Transverse colon (tissue), 4 donors: ENCODE measurements at regions not wholly inside any gene's neighbourhood (a gene's known extent, or its start where the extent isn't known, plus 50 kb on each side); places are given as distances from the start of the nearest gene placed in this dataset.

ENCODE experiments used
- DNase-seq: peaks from one replicate; pipeline ENCODE4 v3.0.0-alpha.2; 2019
- H3K27ac ChIP-seq, 4 donors: fragments of 200-600 bp; sonication (generic); 2 replicates each; pipeline ENCODE4 v1.5.1; 2016 to 2018; ENCODE audit warnings: inconsistent platforms in 4 of 4
- H3K27me3 ChIP-seq: fragments of 200-600 bp; sonication (generic); 2 replicates; pipeline ENCODE4 v1.5.1; 2017; ENCODE audit warnings: inconsistent platforms
- H3K36me3 ChIP-seq, 4 donors: fragments of 200-600 bp; sonication (generic); 2 replicates each; pipeline ENCODE4 v1.5.1; 2017 to 2019; ENCODE audit warnings: inconsistent platforms in 4 of 4
- H3K4me1 ChIP-seq, 4 donors: fragments of 200-600 bp; sonication (generic); 2 replicates each; pipeline ENCODE4 v1.5.1; 2017 to 2020; ENCODE audit warnings: inconsistent platforms in 4 of 4
- H3K4me3 ChIP-seq, 4 donors: fragments of 200-600 bp; sonication (generic); 1 replicate in 1 of 4; 2 replicates in 3 of 4; pipeline versions ENCODE4 v1.5.1 to v1.6.1; 2017 to 2019; ENCODE audit warnings: inconsistent platforms in 4 of 4
- H3K9me3 ChIP-seq, 2 donors: fragments of 200-600 bp; sonication (generic); 2 replicates each; pipeline ENCODE4 v1.5.1; 2017 to 2019; ENCODE audit warnings: inconsistent platforms in 2 of 2
- EP300 ChIP-seq: sonication (generic); formaldehyde crosslinking; IDR thresholded peaks from one replicate; pipeline ENCODE4 v1.6.1; 2017; ENCODE audit warnings: antibody characterized with exemption, low read depth
- POLR2A ChIP-seq: fragments of 450-650 bp; IDR thresholded peaks from one replicate; pipeline ENCODE4 v1.6.1; 2016; ENCODE audit warnings: antibody characterized with exemption, mild to moderate bottlenecking, moderate library complexity
- POLR2AphosphoS5 ChIP-seq, 3 donors: sonication (generic); formaldehyde crosslinking; IDR thresholded peaks; one replicate each; pipeline ENCODE4 v1.6.1; 2016; ENCODE audit warnings: antibody characterized with exemption in 3 of 3
- WGBS, 2 donors: methylation state at CpG; one replicate each; pipeline ENCODE4 v1.1.5; 2018; ENCODE audit warnings: low coverage in 1 of 2; 5-methylcytosine and 5-hydroxymethylcytosine counted together
- in situ Hi-C, 4 donors: fragments of 200-750 bp; cut with MboI; loops; one replicate each; pipeline versions ENCODE4 v1.15.0 to v1.15.1; 2017; ENCODE audit warnings: low sequenced_read_pairs in 3 of 4, low pct_ligation_motif_present in 1 of 4, low pct_unique_long_range_greater_than_20kb in 1 of 4
- intact Hi-C: fragments of 100-400 bp; cut with DNase I; formaldehyde crosslinking; loops from one replicate; pipeline ENCODE4 v1.15.1; 2023; ENCODE audit warnings: low total_unique reads
- TF ChIP-seq, protein P1 (sequence below), 5 experiments: fragments of 200-600 bp in 3 of 5; fragments of 450-650 bp in 2 of 5; sonication (generic) in 3 of 5; IDR thresholded peaks; 1 replicate in 2 of 5; 2 replicates in 3 of 5; pipeline ENCODE4 v1.5.1; 2016 to 2017; ENCODE audit warnings: antibody characterized with exemption in 5 of 5, inconsistent platforms in 3 of 5, mild to moderate bottlenecking in 2 of 5, moderate library complexity in 1 of 5

DNA sequence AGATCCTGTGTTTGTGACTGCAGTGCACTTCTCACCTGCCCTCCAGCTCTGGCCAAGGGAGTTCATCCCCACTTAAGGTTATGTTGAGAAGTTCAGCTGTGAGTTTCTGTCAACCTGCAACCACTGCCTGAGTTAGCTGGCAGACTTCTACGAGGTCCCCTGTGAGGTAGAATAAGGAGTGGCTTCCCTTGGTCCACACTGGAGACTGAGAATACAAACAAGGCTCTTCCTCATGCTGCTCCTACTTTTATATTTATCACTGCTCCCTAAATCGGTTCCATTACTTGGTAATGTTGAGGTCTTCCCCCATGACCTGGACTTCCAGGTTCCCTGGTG lies 353.2 kb upstream of the CWC22 start:
- H3K36me3 ChIP-seq, result no peaks in the 10 kb centered on the region
- H3K27ac ChIP-seq, result peak overlapping the region in 1 of 4 donors; percentile 14
- WGBS, 2 donors, result 56% methylated on average over 2 of the region's 2 CpGs; no CpG with 5 or more reads in 1 of the 2 donors
- in situ Hi-C loops (no loop called here), intact Hi-C loops (no loop called here)
- no peak for DNase-seq
- H3K4me1 ChIP-seq, result no peaks in the 10 kb centered on the region
- H3K27me3 ChIP-seq, result no peaks in the 10 kb centered on the region
- TF ChIP-seq EP300 (no peak), POLR2AphosphoS5 (IDR thresholded peaks at IDR 0.05) (no peak), POLR2A (no peak)
- TF ChIP-seq, protein P1, sequence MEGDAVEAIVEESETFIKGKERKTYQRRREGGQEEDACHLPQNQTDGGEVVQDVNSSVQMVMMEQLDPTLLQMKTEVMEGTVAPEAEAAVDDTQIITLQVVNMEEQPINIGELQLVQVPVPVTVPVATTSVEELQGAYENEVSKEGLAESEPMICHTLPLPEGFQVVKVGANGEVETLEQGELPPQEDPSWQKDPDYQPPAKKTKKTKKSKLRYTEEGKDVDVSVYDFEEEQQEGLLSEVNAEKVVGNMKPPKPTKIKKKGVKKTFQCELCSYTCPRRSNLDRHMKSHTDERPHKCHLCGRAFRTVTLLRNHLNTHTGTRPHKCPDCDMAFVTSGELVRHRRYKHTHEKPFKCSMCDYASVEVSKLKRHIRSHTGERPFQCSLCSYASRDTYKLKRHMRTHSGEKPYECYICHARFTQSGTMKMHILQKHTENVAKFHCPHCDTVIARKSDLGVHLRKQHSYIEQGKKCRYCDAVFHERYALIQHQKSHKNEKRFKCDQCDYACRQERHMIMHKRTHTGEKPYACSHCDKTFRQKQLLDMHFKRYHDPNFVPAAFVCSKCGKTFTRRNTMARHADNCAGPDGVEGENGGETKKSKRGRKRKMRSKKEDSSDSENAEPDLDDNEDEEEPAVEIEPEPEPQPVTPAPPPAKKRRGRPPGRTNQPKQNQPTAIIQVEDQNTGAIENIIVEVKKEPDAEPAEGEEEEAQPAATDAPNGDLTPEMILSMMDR (IDR thresholded peaks at IDR 0.05), result no peak
- no peak overlapping the region for H3K4me3 ChIP-seq
- no peaks in the 10 kb centered on the region for H3K9me3 ChIP-seq

GRCh38 chr2:180359522-180360282 lies 352.6 kb upstream of the CWC22 start:
- peak overlapping the region in 1 of 4 donors; percentile 14 for H3K27ac ChIP-seq
- H3K36me3 ChIP-seq, result no peaks in the 10 kb centered on the region
- peak; percentile 47 for DNase-seq
- H3K9me3 ChIP-seq, result no peaks in the 10 kb centered on the region
- H3K27me3 ChIP-seq, result no peaks in the 10 kb centered on the region
- intact Hi-C loops, result no loop called here
- in situ Hi-C loops, result no loop called here
- H3K4me1 ChIP-seq, result no peaks in the 10 kb centered on the region
- H3K4me3 ChIP-seq, result no peak overlapping the region
- TF ChIP-seq POLR2AphosphoS5 (IDR thresholded peaks at IDR 0.05) (no peak), EP300 (no peak), POLR2A (no peak)
- TF ChIP-seq, protein P1 (IDR thresholded peaks at IDR 0.05), result peak in 3 of 5 experiments; percentile 10 to 20 (median 11)
- WGBS, 2 donors, result 78% methylated on average over 1 of the region's 1 CpG; no CpG with 5 or more reads in 1 of the 2 donors

DNA sequence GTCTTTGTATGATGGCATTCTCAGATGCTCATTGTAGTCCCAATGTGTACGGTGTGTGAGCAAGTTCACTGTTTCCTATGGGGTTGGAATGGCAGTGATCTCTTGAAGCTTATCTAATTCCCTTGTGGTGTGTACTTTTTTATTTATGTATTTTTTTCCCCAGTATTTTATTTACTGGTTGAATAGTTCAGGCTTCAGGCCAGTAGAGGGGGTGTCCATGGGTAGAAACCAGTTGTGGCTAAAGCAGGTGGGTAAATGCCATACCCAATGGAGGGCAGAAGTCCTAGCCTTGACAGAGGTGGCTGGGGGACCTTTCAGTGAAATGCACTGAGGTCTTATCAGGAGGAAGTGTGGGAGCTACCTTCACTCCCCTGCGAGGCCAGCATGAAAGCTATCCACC lies 351.4 kb upstream of the CWC22 start:
- TF ChIP-seq POLR2A (no peak), EP300 (no peak), POLR2AphosphoS5 (IDR thresholded peaks at IDR 0.05) (no peak)
- TF ChIP-seq, protein P1 (IDR thresholded peaks at IDR 0.05), result no peak
- intact Hi-C loops, result no loop called here

GRCh38 chr2:180356676-180357075 lies 349.6 kb upstream of the CWC22 start:
- intact Hi-C loops, result no loop called here
- H3K27me3 ChIP-seq, result no peaks in the 10 kb centered on the region
- no peak for TF ChIP-seq POLR2A
- no peak for TF ChIP-seq EP300
- TF ChIP-seq, protein P1 (IDR thresholded peaks at IDR 0.05), result no peak
- TF ChIP-seq POLR2AphosphoS5 (IDR thresholded peaks at IDR 0.05), result no peak
- H3K4me1 ChIP-seq, result no peaks in the 10 kb centered on the region
- H3K36me3 ChIP-seq, result no peaks in the 10 kb centered on the region
- no peak for DNase-seq
- no peak overlapping the region for H3K4me3 ChIP-seq
- H3K27ac ChIP-seq, result no peak overlapping the region
- in situ Hi-C loops, result no loop called here
- no peaks in the 10 kb centered on the region for H3K9me3 ChIP-seq

More for the DNA sequence above, 351.4 kb upstream of the CWC22 start:
- no peaks in the 10 kb centered on the region for H3K27me3 ChIP-seq
- no peak for DNase-seq
- in situ Hi-C loops, result no loop called here
- no peaks in the 10 kb centered on the region for H3K9me3 ChIP-seq
- WGBS, 2 donors, result 93 to 100% methylated on average over 1 to 2 of the region's 2 CpGs
- H3K4me1 ChIP-seq, result no peaks in the 10 kb centered on the region
- H3K27ac ChIP-seq, result no peak overlapping the region
- H3K4me3 ChIP-seq, result no peak overlapping the region
- no peaks in the 10 kb centered on the region for H3K36me3 ChIP-seq
